ENCODE measurements at regions not wholly inside any gene's neighbourhood (a gene's known extent, or its start where the extent isn't known, plus 50 kb on each side); places are given as distances from the start of the nearest gene placed in this dataset.

DNA sequence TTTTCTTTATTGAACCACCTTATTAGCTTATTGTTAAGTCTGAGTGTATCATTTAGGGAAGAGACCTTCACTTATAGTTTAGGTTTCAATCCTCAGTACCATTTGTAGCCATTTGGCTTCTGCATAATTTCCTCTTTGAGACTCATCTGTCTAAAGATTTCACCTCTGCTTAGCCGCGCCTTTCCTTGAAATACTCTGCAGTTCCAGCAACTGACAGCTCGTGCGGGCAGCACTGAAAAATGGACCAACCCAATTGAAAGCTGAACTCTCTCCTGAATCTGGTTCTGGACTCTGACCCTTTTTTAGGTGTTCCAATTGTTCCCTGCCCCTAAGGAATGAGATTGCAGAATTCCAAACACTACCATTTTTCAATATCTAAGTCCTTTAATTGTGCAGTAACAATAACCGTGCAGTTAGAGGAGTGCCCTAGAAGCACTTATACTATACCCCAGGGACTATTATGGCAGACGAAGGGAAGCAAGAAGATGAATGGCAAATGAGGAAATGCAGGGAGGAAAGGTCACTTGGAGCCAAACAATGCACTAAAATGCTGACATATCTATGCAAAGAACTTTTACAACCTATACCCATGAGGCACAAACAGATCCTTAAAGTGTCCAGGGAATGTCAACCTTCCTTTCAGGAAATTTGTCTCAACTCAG lies 50.1 kb upstream of the PDE4D start:
- Mint-ChIP-seq H3K4me3 (no peak overlapping the region), H3K27ac (no peak overlapping the region), H3K36me3 (ENCODE audit: low read depth) (no peaks in the 10 kb centered on the region), H3K9me3 (no peaks in the 10 kb centered on the region), H3K4me1 (no peaks in the 10 kb centered on the region), H3K27me3 (no peaks in the 10 kb centered on the region)
- DNase-seq = no peak
- POLR2A ChIA-PET = no interaction called here
- CTCF ChIA-PET = interaction anchor here (0.6 kb wide), 1 partner anchor 1709 kb away, joined by 3 read pairs; no protein-coding TSS in a partner anchor

Measured in activated CD4-positive, alpha-beta T cell treated with anti-CD3 and anti-CD28 coated beads, Interleukin-2, amount 10 ng/mL, durations not matched to agents 7 days and 5 days (primary cell).